Heart right ventricle (tissue), 16 donors: ENCODE measurements at regions not wholly inside any gene's neighbourhood (a gene's known extent, or its start where the extent isn't known, plus 50 kb on each side); places are given as distances from the start of the nearest gene placed in this dataset.
A peak's percentile ranks its signal among the peaks of the same experiment; 100 is the strongest.

Source experiments
- ATAC-seq, 8 donors: fragments of 200-7000 bp; cut with Tn5 transposase; one replicate each; pipeline ENCODE4 v1.9.1; 2020; ENCODE audit warnings: mild to moderate bottlenecking in 8 of 8, moderate library complexity in 8 of 8, moderate number of reproducible peaks in 1 of 8
- DNase-seq, 2 donors: peaks; one replicate each; pipeline ENCODE4 v3.0.0-alpha.2; 2020
- H3K27ac ChIP-seq, 10 donors: fragments of 200-600 bp; sonication (generic) in 2 of 10; one replicate each; pipeline versions ENCODE4 v1.5.0 to v1.8.0; 2020 to 2022; ENCODE audit warnings: mild to moderate bottlenecking in 3 of 10
- H3K27me3 ChIP-seq, 7 donors: fragments of 200-600 bp; one replicate each; pipeline ENCODE4 v1.8.0; 2021 to 2022; ENCODE audit warnings: mild to moderate bottlenecking in 2 of 7
- H3K36me3 ChIP-seq, 9 donors: fragments of 200-600 bp; sonication (generic) in 1 of 9; one replicate each; pipeline versions ENCODE4 v1.5.0 to v1.8.0; 2020 to 2022; ENCODE audit warnings: mild to moderate bottlenecking in 2 of 9
- H3K4me1 ChIP-seq, 9 donors: fragments of 200-600 bp; sonication (generic) in 1 of 9; one replicate each; pipeline versions ENCODE4 v1.5.0 to v1.8.0; 2020 to 2022; ENCODE audit warnings: mild to moderate bottlenecking in 4 of 9
- H3K4me3 ChIP-seq, 10 donors: fragments of 200-600 bp; sonication (generic) in 2 of 10; one replicate each; pipeline versions ENCODE4 v1.5.0 to v1.8.0; 2020 to 2022; ENCODE audit warnings: mild to moderate bottlenecking in 7 of 10, moderate library complexity in 2 of 10
- H3K9me3 ChIP-seq, 11 donors: fragments of 200-600 bp in 10 of 11; sonication (generic) in 2 of 11; one replicate each; pipeline versions ENCODE4 v1.5.0 to v1.8.0; 2013 to 2022; ENCODE audit warnings: mild to moderate bottlenecking in 2 of 11, control low read depth in 1 of 11, moderate library complexity in 1 of 11
- WGBS, 2 donors: extraction: QIAGEN DNeasy Blood & Tissue Kit; methylation state at CpG; one replicate each; pipeline ENCODE4 v1.1.7; 2013; ENCODE audit warnings: inconsistent platforms in 1 of 2; 5-methylcytosine and 5-hydroxymethylcytosine counted together
- intact Hi-C, 10 donors: fragments of 100-400 bp; cut with DNase I; formaldehyde crosslinking; loops; one replicate each; pipeline versions ENCODE4 v1.11.1 to v1.14.2; 2022
- TF ChIP-seq, protein P1 (sequence below), 9 donors: fragments of 200-600 bp; sonication (generic) in 2 of 9; IDR thresholded peaks; one replicate each; pipeline versions ENCODE4 v1.5.0 to v1.8.0; 2021 to 2022; ENCODE audit warnings: antibody characterized with exemption in 9 of 9, mild to moderate bottlenecking in 5 of 9, moderate library complexity in 1 of 9
- donor health status: Arrhythmogenic right ventricular cardiomyopathy.
- donor health status: ischemic (EF 13 %, LVEDD 7.1; RV severe dilation, severe dysfunction).
- donor health status: healthy with polysubstance abuse.
- donor health status: DM: no; HTN: yes; CAD: no.
- donor health status: DM: no; HTN: no; CAD: no.
- donor health status: ischemic (EF 25% LVEDD 6.9; RV normal size, moderate dysfunction).
- donor health status: ischemic (EF 25% LVEDD 5.7; RV mildly dilated, moderate dysfunction).
- donor health status: healthy.
- donor health status: DM: yes; HTN: yes; CAD: no.
- donor health status: Ischemic cardiomyopathy.
- donor health status: ischemic (EF 35%, LVEDD 5.7; RV mildly dilated, moderate dysfunction).
- donor health status: nonischemic (EF 11% LVEDD 7.7; RV severe dilation, severe dysfunction).
- donor health status: DM: yes; HTN: yes; CAD: no.
- donor health status: PGD.
- donor health status: ischemic (EF 29% LVEDD 5.4; RV normal size, mild dysfunction).
- donor health status: nonischemic (EF 23%, LVEDD 6.1; RV moderate dilation, normal function).

DNA sequence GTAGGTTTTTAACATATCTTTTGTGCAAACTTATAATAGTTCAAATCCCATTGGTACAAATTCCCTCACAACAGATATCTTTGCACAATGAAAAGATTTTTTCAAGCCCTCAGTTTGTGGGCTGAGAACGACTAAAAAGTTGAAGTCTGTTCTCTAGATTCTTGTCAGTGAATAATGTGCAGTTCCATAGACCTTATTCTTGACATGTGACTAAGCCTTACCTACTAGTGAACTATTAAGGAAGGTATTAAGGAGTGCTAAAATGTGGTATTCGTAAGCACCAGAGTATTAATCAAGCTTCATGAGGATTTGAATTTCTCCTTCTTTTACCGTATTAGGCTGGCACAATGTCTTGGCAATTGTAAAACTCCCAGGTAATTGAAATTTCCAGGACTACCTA is 205.6 kb upstream of the DMRTA1 start:
- DNase-seq = no peak
- no peak overlapping the region for H3K27ac ChIP-seq
- H3K27me3 ChIP-seq = no peaks in the 10 kb centered on the region
- H3K9me3 ChIP-seq = no peaks in the 10 kb centered on the region
- TF ChIP-seq, protein P1, sequence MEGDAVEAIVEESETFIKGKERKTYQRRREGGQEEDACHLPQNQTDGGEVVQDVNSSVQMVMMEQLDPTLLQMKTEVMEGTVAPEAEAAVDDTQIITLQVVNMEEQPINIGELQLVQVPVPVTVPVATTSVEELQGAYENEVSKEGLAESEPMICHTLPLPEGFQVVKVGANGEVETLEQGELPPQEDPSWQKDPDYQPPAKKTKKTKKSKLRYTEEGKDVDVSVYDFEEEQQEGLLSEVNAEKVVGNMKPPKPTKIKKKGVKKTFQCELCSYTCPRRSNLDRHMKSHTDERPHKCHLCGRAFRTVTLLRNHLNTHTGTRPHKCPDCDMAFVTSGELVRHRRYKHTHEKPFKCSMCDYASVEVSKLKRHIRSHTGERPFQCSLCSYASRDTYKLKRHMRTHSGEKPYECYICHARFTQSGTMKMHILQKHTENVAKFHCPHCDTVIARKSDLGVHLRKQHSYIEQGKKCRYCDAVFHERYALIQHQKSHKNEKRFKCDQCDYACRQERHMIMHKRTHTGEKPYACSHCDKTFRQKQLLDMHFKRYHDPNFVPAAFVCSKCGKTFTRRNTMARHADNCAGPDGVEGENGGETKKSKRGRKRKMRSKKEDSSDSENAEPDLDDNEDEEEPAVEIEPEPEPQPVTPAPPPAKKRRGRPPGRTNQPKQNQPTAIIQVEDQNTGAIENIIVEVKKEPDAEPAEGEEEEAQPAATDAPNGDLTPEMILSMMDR (IDR thresholded peaks at IDR 0.05) = no peak
- ATAC-seq = no peak
- H3K4me3 ChIP-seq = no peak overlapping the region
- H3K36me3 ChIP-seq = no peaks in the 10 kb centered on the region
- WGBS, 2 donors = 68 to 69% methylated on average over 3 of the region's 3 CpGs
- H3K4me1 ChIP-seq = peaks cover 0 to 32% (median 0%) of the 10 kb centered on the region in 9 donors
- intact Hi-C loops = loop anchor here in 5 of 10 donors (5.0 to 10.0 kb wide), 4 partner anchors 204 to 214 kb away; partner anchors contain the start of gene DMRTA1 (in 3 of the 5)

DNA sequence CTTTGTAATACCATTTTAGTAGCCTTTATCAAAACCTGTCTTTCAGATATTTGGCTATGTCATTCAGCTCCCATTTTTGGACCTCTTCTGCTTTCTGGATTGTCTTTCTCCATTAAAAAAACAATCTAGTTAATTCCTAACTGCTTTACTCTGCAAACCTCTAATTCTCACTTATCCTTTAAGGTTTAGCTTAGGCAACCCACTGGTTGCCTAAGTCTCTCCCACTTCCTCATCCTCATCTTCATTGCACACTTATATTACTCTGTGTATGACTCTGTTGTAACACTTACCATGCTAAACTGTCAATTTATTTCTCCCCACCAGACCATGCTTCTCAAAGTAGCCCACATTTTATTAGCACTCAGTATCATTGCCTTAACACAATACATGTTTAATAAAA is 205.0 kb upstream of the DMRTA1 start:
- H3K36me3 ChIP-seq = no peaks in the 10 kb centered on the region
- H3K27ac ChIP-seq = no peak overlapping the region
- no peaks in the 10 kb centered on the region for H3K27me3 ChIP-seq
- TF ChIP-seq, protein P1 (IDR thresholded peaks at IDR 0.05) = no peak
- no peaks in the 10 kb centered on the region for H3K9me3 ChIP-seq
- peaks cover 0 to 32% (median 0%) of the 10 kb centered on the region in 9 donors for H3K4me1 ChIP-seq
- no peak for DNase-seq
- no peak for ATAC-seq
- intact Hi-C loops = loop anchor here in 5 of 10 donors (5.0 to 10.0 kb wide), 4 partner anchors 203 to 213 kb away; partner anchors contain the start of gene DMRTA1 (in 3 of the 5)
- no peak overlapping the region for H3K4me3 ChIP-seq

DNA sequence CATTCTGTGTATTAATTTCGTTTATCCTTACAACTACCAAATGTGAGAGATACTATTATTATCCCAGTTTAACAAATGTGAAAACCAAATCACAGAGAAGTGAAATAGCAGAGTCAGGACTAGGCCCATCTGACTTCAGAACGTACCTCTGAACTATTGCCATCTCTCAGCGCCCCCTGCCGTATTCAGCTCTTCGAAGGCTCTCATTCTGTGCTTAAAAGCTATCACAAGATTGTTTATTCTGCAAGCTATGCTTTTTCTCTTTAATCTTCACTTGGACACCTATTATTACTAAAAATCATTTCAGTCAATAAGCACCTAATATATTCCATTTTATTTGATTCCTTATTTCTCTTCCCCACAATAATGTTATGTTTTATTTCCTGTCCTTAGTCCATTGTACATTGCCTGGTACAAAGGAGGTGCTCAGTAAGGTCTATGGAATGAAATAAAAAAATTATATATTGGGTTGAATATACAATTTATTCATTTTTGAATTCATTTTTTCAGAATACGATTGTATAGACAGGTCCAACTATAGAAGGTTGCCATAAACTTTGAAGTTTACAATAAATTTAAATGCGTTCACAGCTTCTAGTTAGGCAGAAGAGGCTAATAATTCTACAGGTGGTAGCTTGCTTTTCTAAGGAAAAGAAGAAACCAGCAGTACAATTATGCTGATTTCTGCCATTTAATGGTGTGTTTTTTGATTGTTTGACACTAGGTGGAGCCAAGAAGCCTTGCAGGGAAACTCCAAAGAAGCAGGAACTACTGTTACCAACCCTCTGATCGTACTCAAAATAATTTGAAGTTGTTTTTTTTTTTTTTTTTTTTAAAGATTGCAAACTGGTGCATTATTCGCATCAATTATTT is 202.2 kb upstream of the DMRTA1 start:
- H3K9me3 ChIP-seq = peaks cover 0 to 4% (median 0%) of the 10 kb centered on the region in 11 donors
- WGBS, 2 donors = 29 to 37% methylated on average over 9 of the region's 9 CpGs
- peak overlapping the region in 5 of 10 donors; percentile 3 to 30 (median 20) for H3K4me3 ChIP-seq
- DNase-seq (no peak), ATAC-seq (peak in 2 of 8 donors; percentile 33 to 53)
- H3K36me3 ChIP-seq = no peaks in the 10 kb centered on the region
- TF ChIP-seq, protein P1 (IDR thresholded peaks at IDR 0.05) = peak in 8 of 9 donors; percentile 19 to 62 (median 44)
- peaks cover 0 to 10% (median 0%) of the 10 kb centered on the region in 7 donors for H3K27me3 ChIP-seq
- no peak overlapping the region for H3K27ac ChIP-seq
- intact Hi-C loops = loop anchor here in 5 of 10 donors (5.0 to 10.0 kb wide), 4 partner anchors 200 to 210 kb away; partner anchors contain the start of gene DMRTA1 (in 3 of the 5)
- H3K4me1 ChIP-seq = peaks cover 0 to 19% (median 0%) of the 10 kb centered on the region in 9 donors

DNA sequence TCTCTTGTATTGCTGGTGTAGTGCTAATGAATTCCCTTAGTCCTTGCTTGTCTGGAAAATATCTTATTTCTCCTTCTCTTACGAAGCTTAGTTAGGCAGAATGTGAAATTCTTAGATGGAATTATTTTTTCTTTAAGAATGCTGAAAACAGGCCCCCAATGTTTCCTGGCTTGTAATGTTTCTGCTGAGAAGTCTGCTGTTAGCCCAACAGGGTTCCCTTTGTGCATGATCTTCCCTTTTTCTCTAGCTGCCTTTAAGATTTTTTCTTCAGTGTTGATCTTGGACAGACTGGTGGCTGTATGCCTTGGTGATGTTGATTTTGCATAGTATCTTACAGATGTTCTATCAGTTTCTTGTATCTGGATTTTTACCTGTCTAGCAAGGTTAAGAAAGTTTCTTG is 191.3 kb upstream of the DMRTA1 start:
- no peaks in the 10 kb centered on the region for H3K4me1 ChIP-seq
- intact Hi-C loops = no loop called here
- ATAC-seq = no peak
- peaks cover 0 to 41% (median 23%) of the 10 kb centered on the region in 11 donors for H3K9me3 ChIP-seq
- DNase-seq = no peak
- no peak overlapping the region for H3K4me3 ChIP-seq
- H3K36me3 ChIP-seq = no peaks in the 10 kb centered on the region
- TF ChIP-seq, protein P1 (IDR thresholded peaks at IDR 0.05) = no peak
- H3K27me3 ChIP-seq = peaks cover 0 to 9% (median 0%) of the 10 kb centered on the region in 7 donors
- WGBS, 2 donors = 67 to 71% methylated on average over 1 of the region's 1 CpG
- no peak overlapping the region for H3K27ac ChIP-seq
